ENCODE measurements at regions not wholly inside any gene's neighbourhood (a gene's known extent, or its start where the extent isn't known, plus 50 kb on each side); places are given as distances from the start of the nearest gene placed in this dataset.

- no peak for DNase-seq (ENCODE audit: low spot score)
- H3K4me3 Mint-ChIP-seq: no peak overlapping the region
- H3K4me2 ChIP-seq: no peak overlapping the region
- no peak overlapping the region for H2AFZ ChIP-seq (replicated peaks)
- no peaks in the 10 kb centered on the region for H3K27me3 ChIP-seq
- no peak overlapping the region for H3K4me3 ChIP-seq
- no peak overlapping the region for H3K9ac ChIP-seq
- peaks cover 2% of the 10 kb centered on the region for H3K27me3 Mint-ChIP-seq (ENCODE audit: insufficient read depth, low read depth)
- H3F3A ChIP-seq (ENCODE audit: low read depth): no peaks in the 10 kb centered on the region
- no peaks in the 10 kb centered on the region for H3K79me2 ChIP-seq (ENCODE audit: low read depth)
- no peaks in the 10 kb centered on the region for H4K20me1 ChIP-seq (ENCODE audit: low read depth)
- no peaks in the 10 kb centered on the region for H3K9me3 Mint-ChIP-seq
- H3K4me1 Mint-ChIP-seq: peaks cover 3% of the 10 kb centered on the region
- TF ChIP-seq EZH2phosphoT487 (IDR thresholded peaks at IDR 0.05) (no peak), CTCF (IDR thresholded peaks at IDR 0.05) (no peak), EZH2 (IDR thresholded peaks at IDR 0.05) (no peak)
- no peak overlapping the region for H3K27ac ChIP-seq
- no peaks in the 10 kb centered on the region for H3K36me3 ChIP-seq
- no peaks in the 10 kb centered on the region for H3K9me3 ChIP-seq (ENCODE audit: low read depth)
- no peak overlapping the region for H3K27ac Mint-ChIP-seq
- H3K4me1 ChIP-seq: no peaks in the 10 kb centered on the region
- H3K36me3 Mint-ChIP-seq: no peaks in the 10 kb centered on the region
These were observed 302.7 kb upstream of the SMIM21 start for GRCh38 chr18:75730249-75730648.

GRCh38 chr18:75728621-75729020 lies 301.1 kb upstream of the SMIM21 start:
- Histone ChIP-seq H3K9ac (no peak overlapping the region), H4K20me1 (ENCODE audit: low read depth) (no peaks in the 10 kb centered on the region), H3K27ac (no peak overlapping the region), H3K9me3 (ENCODE audit: low read depth) (no peaks in the 10 kb centered on the region), H3K79me2 (ENCODE audit: low read depth) (no peaks in the 10 kb centered on the region), H3K27me3 (no peaks in the 10 kb centered on the region), H3K36me3 (no peaks in the 10 kb centered on the region), H3K4me2 (no peak overlapping the region), H2AFZ (replicated peaks) (no peak overlapping the region), H3K4me3 (no peak overlapping the region), H3F3A (ENCODE audit: low read depth) (no peaks in the 10 kb centered on the region), H3K4me1 (no peaks in the 10 kb centered on the region)
- no peaks in the 10 kb centered on the region for H3K9me3 Mint-ChIP-seq
- DNase-seq (ENCODE audit: low spot score): no peak
- H3K27ac Mint-ChIP-seq: no peak overlapping the region
- H3K4me1 Mint-ChIP-seq: peaks cover 5% of the 10 kb centered on the region
- peaks cover 2% of the 10 kb centered on the region for H3K27me3 Mint-ChIP-seq (ENCODE audit: insufficient read depth, low read depth)
- H3K4me3 Mint-ChIP-seq: no peak overlapping the region
- H3K36me3 Mint-ChIP-seq: no peaks in the 10 kb centered on the region
- no peak for TF ChIP-seq EZH2phosphoT487 (IDR thresholded peaks at IDR 0.05)
- no peak for TF ChIP-seq EZH2 (IDR thresholded peaks at IDR 0.05)
- TF ChIP-seq CTCF (IDR thresholded peaks at IDR 0.05): no peak

GRCh38 chr18:75727456-75727855 lies 300.0 kb upstream of the SMIM21 start:
- Histone ChIP-seq H3K4me1 (no peaks in the 10 kb centered on the region), H3K36me3 (no peaks in the 10 kb centered on the region), H3K4me3 (no peak overlapping the region), H2AFZ (replicated peaks) (peak overlapping the region; percentile 60), H4K20me1 (ENCODE audit: low read depth) (no peaks in the 10 kb centered on the region), H3K27me3 (no peaks in the 10 kb centered on the region), H3K4me2 (no peak overlapping the region), H3F3A (ENCODE audit: low read depth) (no peaks in the 10 kb centered on the region), H3K27ac (no peak overlapping the region), H3K79me2 (ENCODE audit: low read depth) (no peaks in the 10 kb centered on the region), H3K9me3 (ENCODE audit: low read depth) (no peaks in the 10 kb centered on the region), H3K9ac (no peak overlapping the region)
- H3K36me3 Mint-ChIP-seq: no peaks in the 10 kb centered on the region
- no peak overlapping the region for H3K27ac Mint-ChIP-seq
- TF ChIP-seq EZH2 (IDR thresholded peaks at IDR 0.05) (no peak), EZH2phosphoT487 (IDR thresholded peaks at IDR 0.05) (no peak), CTCF (IDR thresholded peaks at IDR 0.05) (peak; percentile 72)
- peak; percentile 76 for DNase-seq (ENCODE audit: low spot score)
- peaks cover 8% of the 10 kb centered on the region for H3K4me1 Mint-ChIP-seq
- H3K9me3 Mint-ChIP-seq: no peaks in the 10 kb centered on the region
- H3K27me3 Mint-ChIP-seq (ENCODE audit: insufficient read depth, low read depth): peaks cover 2% of the 10 kb centered on the region
- H3K4me3 Mint-ChIP-seq: no peak overlapping the region
